Common myeloid progenitor, CD34-positive (primary cell): ENCODE measurements at regions not wholly inside any gene's neighbourhood (a gene's known extent, or its start where the extent isn't known, plus 50 kb on each side); places are given as distances from the start of the nearest gene placed in this dataset.

Source experiments
- CTCF ChIA-PET: fragments of 350-600 bp; sonication (Branson Sonifier 250); formaldehyde crosslinking; loops from one replicate; lab custom pipeline; 2021; ENCODE audit warnings: antibody characterized with exemption; lab: Charles Lee
- POLR2A ChIA-PET: fragments of 350-600 bp; sonication (Branson Sonifier 250); formaldehyde crosslinking; loops from one replicate; lab custom pipeline; 2021; ENCODE audit warnings: antibody characterized with exemption; lab: Charles Lee
- DNase-seq, 3 donors: peaks; one replicate each; pipeline versions ENCODE4 v3.0.0 to v3.0.0-alpha.2; 2013
- H3K27ac ChIP-seq, 2 experiments: 1 replicate in 1 of 2; 2 replicates in 1 of 2; pipeline ENCODE4 v1.7.0; 2013; ENCODE audit warnings: inconsistent platforms in 2 of 2, low read length in 2 of 2, mild to moderate bottlenecking in 2 of 2, low read depth in 1 of 2, moderate library complexity in 1 of 2; ENCODE audit not compliant: severe bottlenecking in 2 of 2, insufficient read depth in 1 of 2, poor library complexity in 1 of 2
- H3K27me3 ChIP-seq, 5 experiments: replicated peaks in 2 of 5; 1 replicate in 3 of 5; 2 replicates in 2 of 5; pipeline versions ENCODE4 v1.6.1 to v1.7.0; 2013; ENCODE audit warnings: low read length in 4 of 5, mild to moderate bottlenecking in 2 of 5, moderate library complexity in 2 of 5, inconsistent platforms in 1 of 5; ENCODE audit not compliant: insufficient read depth in 5 of 5, control insufficient read depth in 4 of 5
- H3K36me3 ChIP-seq, 4 experiments: 1 replicate in 2 of 4; 2 replicates in 2 of 4; pipeline versions ENCODE4 v1.6.1 to v1.7.0; 2013; ENCODE audit warnings: low read length in 3 of 4, control low read depth in 1 of 4, mild to moderate bottlenecking in 1 of 4; ENCODE audit not compliant: control insufficient read depth in 4 of 4, insufficient read depth in 4 of 4
- H3K4me1 ChIP-seq, 4 experiments: 1 replicate in 3 of 4; 2 replicates in 1 of 4; pipeline versions ENCODE4 v1.6.1 to v1.7.1; 2013; ENCODE audit warnings: low read length in 3 of 4, mild to moderate bottlenecking in 3 of 4, control low read depth in 1 of 4, inconsistent platforms in 1 of 4, moderate library complexity in 1 of 4; ENCODE audit not compliant: control insufficient read depth in 4 of 4, insufficient read depth in 4 of 4; ENCODE audit errors: control extremely low read depth in 1 of 4
- H3K4me3 ChIP-seq, 7 experiments: 1 replicate in 4 of 7; 2 replicates in 3 of 7; pipeline versions ENCODE4 v1.5.1 to v1.7.0; 2013; ENCODE audit warnings: mild to moderate bottlenecking in 7 of 7, low read length in 6 of 7, moderate library complexity in 6 of 7, inconsistent platforms in 2 of 7, low read depth in 2 of 7, control low read depth in 1 of 7; ENCODE audit not compliant: insufficient read depth in 4 of 7, control insufficient read depth in 1 of 7; ENCODE audit errors: extremely low read depth in 1 of 7
- H3K9me3 ChIP-seq, 5 experiments: 1 replicate in 4 of 5; 2 replicates in 1 of 5; pipeline versions ENCODE4 v1.6.1 to v1.7.1; 2013; ENCODE audit warnings: low read length in 4 of 5, mild to moderate bottlenecking in 2 of 5, inconsistent platforms in 1 of 5, low read depth in 1 of 5, moderate library complexity in 1 of 5; ENCODE audit not compliant: control insufficient read depth in 4 of 5, insufficient read depth in 2 of 5; ENCODE audit errors: control extremely low read depth in 1 of 5
- WGBS: methylation state at CpG from one replicate; pipeline ENCODE4 v1.1.5; 2013; ENCODE audit not compliant: insufficient coverage; 5-methylcytosine and 5-hydroxymethylcytosine counted together

DNA sequence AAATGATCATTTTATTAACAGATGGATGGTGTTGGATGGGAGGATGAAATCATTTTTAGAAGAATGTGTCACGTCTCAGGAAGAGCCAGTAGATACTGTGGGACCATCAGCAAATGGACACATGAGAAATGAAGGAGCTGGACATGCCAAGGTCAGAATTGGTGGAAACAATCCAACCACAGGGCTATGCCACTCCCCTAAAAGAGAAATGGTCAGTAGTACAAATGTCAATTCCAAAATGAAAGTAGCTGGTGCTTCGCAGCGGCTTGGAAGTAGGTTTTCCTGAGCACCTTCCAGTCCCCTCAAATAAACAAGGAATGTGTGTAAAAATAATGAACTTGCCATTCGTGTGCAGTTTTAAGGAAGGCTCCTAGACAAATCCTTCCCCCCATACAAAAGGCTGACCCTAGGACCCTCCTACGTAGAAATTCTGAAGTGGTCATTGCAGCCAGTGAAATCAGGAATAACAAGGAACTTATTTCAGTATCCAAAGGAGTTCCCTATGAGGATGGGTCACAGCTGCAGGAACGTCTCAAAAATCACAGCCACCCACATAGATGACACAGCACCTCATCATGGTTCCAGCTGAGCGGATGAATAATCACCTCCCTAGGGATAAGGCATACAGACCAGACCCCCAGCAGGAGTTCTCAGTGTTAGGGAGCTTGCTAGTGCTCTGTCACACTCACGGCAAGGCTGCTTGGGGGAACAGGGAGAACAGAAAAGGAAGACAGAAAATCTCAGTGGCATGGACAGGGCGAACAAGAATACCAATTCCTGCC lies 239.2 kb downstream of the HS3ST3A1 start:
- WGBS, result 92% methylated on average over 2 of the region's 9 CpGs
- Histone ChIP-seq H3K4me3 (no peak overlapping the region), H3K27ac (no peak overlapping the region), H3K4me1 (no peaks in the 10 kb centered on the region), H3K36me3 (no peaks in the 10 kb centered on the region), H3K9me3 (no peaks in the 10 kb centered on the region), H3K27me3 (no peaks in the 10 kb centered on the region)
- POLR2A ChIA-PET, result no interaction called here
- DNase-seq, result no peak
- CTCF ChIA-PET, result interaction anchor here (1.1 kb wide), 1 partner anchor 13 kb away, joined by 3 read pairs; no protein-coding TSS in a partner anchor

DNA sequence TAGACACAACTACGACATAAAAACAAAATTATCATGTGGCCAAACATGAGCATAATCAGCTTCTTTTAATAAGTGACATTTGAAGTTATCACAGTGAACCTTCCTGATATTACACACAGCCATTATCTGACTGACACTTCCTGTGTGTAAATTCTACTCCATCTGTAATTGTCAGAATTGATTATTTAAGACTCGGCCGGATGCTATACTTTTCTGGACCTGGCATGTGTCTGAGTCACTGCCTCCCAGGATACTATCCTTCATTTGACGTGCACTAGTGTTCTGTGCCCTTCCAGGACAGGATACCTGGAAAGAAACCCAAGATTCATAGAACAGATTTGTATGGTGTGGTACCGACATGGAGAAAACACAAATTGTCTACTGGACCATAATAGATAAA lies 242.0 kb downstream of the HS3ST3A1 start:
- no peaks in the 10 kb centered on the region for H3K4me1 ChIP-seq
- H3K9me3 ChIP-seq, result no peaks in the 10 kb centered on the region
- DNase-seq, result no peak
- WGBS, result 89% methylated on average over 4 of the region's 5 CpGs
- ChIA-PET POLR2A (no interaction called here), CTCF (no interaction called here)
- H3K4me3 ChIP-seq, result no peak overlapping the region
- H3K27ac ChIP-seq, result no peak overlapping the region
- no peaks in the 10 kb centered on the region for H3K27me3 ChIP-seq
- H3K36me3 ChIP-seq, result no peaks in the 10 kb centered on the region

DNA sequence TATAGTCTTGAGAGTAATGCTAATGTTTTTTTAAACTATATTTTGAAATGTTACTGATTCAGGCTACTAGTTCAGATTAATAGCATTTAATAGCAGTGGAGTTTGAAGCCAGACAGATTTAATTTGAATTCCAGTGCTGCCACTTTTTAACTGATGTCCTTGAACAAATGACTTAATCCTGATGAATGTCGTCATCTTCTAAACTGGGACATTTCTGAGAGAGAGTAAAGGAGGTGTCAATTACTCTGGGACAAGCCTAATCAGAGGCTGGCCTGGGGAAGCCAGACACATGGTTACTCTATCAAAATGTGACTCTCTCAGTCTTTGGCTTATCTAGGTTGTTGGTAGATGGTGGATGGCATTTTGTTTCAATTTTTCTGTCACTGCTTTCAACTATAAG lies 246.7 kb downstream of the HS3ST3A1 start:
- CTCF ChIA-PET, result no interaction called here

DNA sequence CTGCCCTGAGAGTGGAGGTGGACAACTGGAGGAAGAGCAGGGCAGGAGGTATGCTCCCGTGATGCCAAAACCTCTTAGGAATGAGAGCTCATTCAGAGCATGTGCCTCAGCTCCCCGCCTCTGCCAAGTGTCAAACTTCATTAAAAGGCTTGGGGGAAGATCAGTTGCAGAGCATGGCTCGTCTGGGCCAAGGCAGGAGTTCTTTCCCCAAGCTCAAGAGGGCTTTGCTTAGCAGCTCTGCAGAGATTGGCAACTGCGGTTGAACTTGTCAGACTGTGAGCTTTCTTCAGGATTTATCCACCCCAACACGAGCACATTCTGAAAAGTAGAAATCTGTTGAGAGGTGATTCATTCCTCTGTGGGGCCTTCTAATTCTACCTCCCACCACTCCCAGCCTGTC lies 248.1 kb downstream of the HS3ST3A1 start:
- 94% methylated on average over 4 of the region's 5 CpGs for WGBS
- DNase-seq, result no peak
- ChIA-PET CTCF (interaction anchor here (1.3 kb wide), 1 partner anchor 17 kb away, joined by 5 read pairs; no protein-coding TSS in a partner anchor), POLR2A (no interaction called here)
- no peak overlapping the region for H3K4me3 ChIP-seq
- no peaks in the 10 kb centered on the region for H3K36me3 ChIP-seq
- no peaks in the 10 kb centered on the region for H3K27me3 ChIP-seq
- H3K9me3 ChIP-seq, result no peaks in the 10 kb centered on the region
- H3K4me1 ChIP-seq, result no peaks in the 10 kb centered on the region
- no peak overlapping the region for H3K27ac ChIP-seq

More for the DNA sequence above, 246.7 kb downstream of the HS3ST3A1 start:
- Histone ChIP-seq H3K4me3 (no peak overlapping the region), H3K4me1 (no peaks in the 10 kb centered on the region), H3K27me3 (no peaks in the 10 kb centered on the region), H3K36me3 (no peaks in the 10 kb centered on the region), H3K27ac (no peak overlapping the region), H3K9me3 (no peaks in the 10 kb centered on the region)
- no peak for DNase-seq
- POLR2A ChIA-PET, result no interaction called here
- WGBS, result 100% methylated on average over 1 of the region's 1 CpG

DNA sequence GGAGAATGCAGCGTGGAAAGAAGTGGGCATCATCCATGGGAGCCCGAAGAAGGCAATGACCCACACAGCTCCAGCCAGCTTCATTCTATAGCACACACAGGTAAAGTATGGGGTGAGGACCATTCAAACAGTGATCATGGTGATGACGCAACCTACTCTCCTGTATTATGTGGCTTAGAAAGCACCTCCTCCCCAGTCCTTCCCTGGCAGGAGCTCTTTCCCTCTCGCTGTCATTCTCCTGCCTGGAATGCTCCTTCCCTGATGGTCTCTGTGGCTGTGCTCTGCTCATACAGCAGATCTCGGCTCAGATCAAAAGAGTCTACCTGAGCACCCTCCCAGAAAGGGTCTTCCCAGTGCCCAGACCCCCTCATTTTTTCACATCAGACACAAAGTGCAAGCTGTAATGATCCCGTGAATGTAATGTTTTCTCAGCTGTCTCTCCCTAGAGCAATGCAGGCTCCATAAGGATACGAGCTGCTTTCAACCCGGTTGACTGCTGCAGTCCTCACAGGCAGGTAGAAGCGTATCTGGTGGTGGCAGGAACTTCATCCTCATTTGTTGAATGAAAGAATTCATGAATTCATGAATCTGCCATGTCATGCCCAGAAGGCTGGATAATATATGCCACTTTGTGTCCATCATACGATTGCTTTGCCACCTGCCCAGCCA lies 248.8 kb downstream of the HS3ST3A1 start:
- DNase-seq, result no peak
- Histone ChIP-seq H3K36me3 (no peaks in the 10 kb centered on the region), H3K9me3 (no peaks in the 10 kb centered on the region), H3K4me1 (no peaks in the 10 kb centered on the region), H3K27ac (no peak overlapping the region), H3K27me3 (no peaks in the 10 kb centered on the region), H3K4me3 (no peak overlapping the region)
- ChIA-PET POLR2A (no interaction called here), CTCF (interaction anchor here (1.3 kb wide), 1 partner anchor 16 kb away, joined by 5 read pairs; no protein-coding TSS in a partner anchor)
- WGBS, result 95% methylated on average over 10 of the region's 10 CpGs

DNA sequence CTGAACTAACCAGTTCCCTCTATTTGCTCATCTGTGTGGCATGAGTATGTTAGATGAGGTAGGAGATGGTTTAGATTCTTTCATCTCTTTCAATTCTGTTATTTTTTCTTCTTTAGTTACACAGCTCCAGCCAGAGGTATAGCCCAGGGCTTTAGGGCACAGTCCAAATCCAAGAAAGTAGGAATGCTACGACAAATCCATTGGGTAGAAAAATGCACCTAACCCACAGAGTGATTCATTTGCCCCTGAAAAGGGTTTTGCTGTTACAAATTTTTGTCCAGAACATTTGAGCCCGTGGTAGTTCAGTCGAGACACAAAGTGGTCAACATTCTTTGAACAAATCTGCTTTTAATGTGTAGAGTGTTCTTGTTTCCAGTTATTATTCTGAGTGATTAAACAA lies 250.7 kb downstream of the HS3ST3A1 start:
- H3K27ac ChIP-seq, result no peak overlapping the region

DNA sequence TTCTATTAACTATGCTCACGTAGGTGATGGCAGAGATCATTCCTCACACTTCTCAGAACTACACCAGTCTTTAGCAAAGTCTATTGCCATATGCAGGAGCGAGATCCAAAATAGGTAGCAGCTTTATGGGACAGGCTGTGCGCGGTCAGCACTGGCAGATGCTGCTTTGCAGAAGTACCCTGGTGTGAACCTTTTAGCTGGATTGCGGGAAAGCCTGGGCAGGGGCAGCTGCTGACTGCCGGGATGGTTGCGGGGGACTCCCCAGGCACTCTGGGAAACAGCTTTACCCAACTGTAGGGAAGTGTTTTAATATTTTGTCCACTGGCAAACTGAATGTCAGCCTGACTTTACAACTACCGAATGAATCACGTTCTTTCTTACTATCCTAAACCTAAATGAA lies 251.3 kb downstream of the HS3ST3A1 start:
- Histone ChIP-seq H3K27ac (no peak overlapping the region), H3K27me3 (no peaks in the 10 kb centered on the region), H3K4me3 (no peak overlapping the region), H3K36me3 (no peaks in the 10 kb centered on the region), H3K9me3 (peaks cover 0 to 3% (median 0%) of the 10 kb centered on the region in 5 experiments), H3K4me1 (no peaks in the 10 kb centered on the region)
- POLR2A ChIA-PET, result no interaction called here
- 96% methylated on average over 4 of the region's 9 CpGs for WGBS
- no peak for DNase-seq
- CTCF ChIA-PET, result no interaction called here

More for the DNA sequence above, 250.7 kb downstream of the HS3ST3A1 start:
- Histone ChIP-seq H3K36me3 (no peaks in the 10 kb centered on the region), H3K27me3 (no peaks in the 10 kb centered on the region), H3K9me3 (peaks cover 0 to 3% (median 0%) of the 10 kb centered on the region in 5 experiments), H3K4me1 (no peaks in the 10 kb centered on the region), H3K4me3 (no peak overlapping the region)
- POLR2A ChIA-PET, result no interaction called here
- WGBS, result 100% methylated on average over 2 of the region's 3 CpGs
- CTCF ChIA-PET, result no interaction called here
- no peak for DNase-seq
